Smooth muscle cell (in vitro differentiated cells): ENCODE measurements at regions not wholly inside any gene's neighbourhood (a gene's known extent, or its start where the extent isn't known, plus 50 kb on each side); places are given as distances from the start of the nearest gene placed in this dataset.

ENCODE experiments used
- DNase-seq: peaks from one replicate; lab custom pipeline; 2025; ENCODE audit not compliant: unreplicated experiment; lab: John Stamatoyannopoulos, UW
- H2AFZ ChIP-seq: fragments of 200-600 bp; sonication (generic); 2 replicates; pipeline ENCODE4 v1.6.0; 2016; ENCODE audit warnings: antibody characterized with exemption, low read depth, mild to moderate bottlenecking
- H3F3A ChIP-seq: fragments of 200-600 bp; sonication (generic); 2 replicates; pipeline ENCODE4 v1.6.0; 2017; ENCODE audit warnings: antibody characterized with exemption, low read depth
- H3K27ac ChIP-seq: fragments of 200-600 bp; sonication (generic); 2 replicates; pipeline ENCODE4 v1.5.1; 2016; ENCODE audit warnings: low read depth, mild to moderate bottlenecking
- H3K27me3 ChIP-seq: fragments of 200-600 bp; sonication (generic); 2 replicates; pipeline ENCODE4 v1.6.1; 2016; ENCODE audit warnings: low read depth, mild to moderate bottlenecking
- H3K36me3 ChIP-seq: fragments of 200-600 bp; sonication (generic); 2 replicates; pipeline ENCODE4 v1.5.1; 2016; ENCODE audit warnings: low read depth
- H3K4me1 ChIP-seq: fragments of 200-600 bp; sonication (generic); 2 replicates; pipeline ENCODE4 v1.5.1; 2016; ENCODE audit warnings: low read depth
- H3K4me2 ChIP-seq: fragments of 200-600 bp; sonication (generic); 2 replicates; pipeline ENCODE4 v1.6.0; 2016; ENCODE audit warnings: mild to moderate bottlenecking
- H3K4me3 ChIP-seq: fragments of 200-600 bp; sonication (generic); 2 replicates; pipeline ENCODE4 v1.5.1; 2016; ENCODE audit warnings: mild to moderate bottlenecking
- H3K79me2 ChIP-seq: fragments of 200-600 bp; sonication (generic); 2 replicates; pipeline ENCODE4 v1.6.0; 2016; ENCODE audit warnings: low read depth, mild to moderate bottlenecking
- H3K9ac ChIP-seq: fragments of 200-600 bp; sonication (generic); 2 replicates; pipeline ENCODE4 v1.6.0; 2016; ENCODE audit warnings: low read depth
- H3K9me3 ChIP-seq: fragments of 200-600 bp; sonication (generic); replicated peaks from 2 replicates; pipeline ENCODE4 v1.5.1; 2016; ENCODE audit warnings: low read depth
- H4K20me1 ChIP-seq: fragments of 200-600 bp; sonication (generic); 2 replicates; pipeline ENCODE4 v1.6.0; 2016; ENCODE audit warnings: low read depth
- CTCF ChIP-seq: fragments of 200-600 bp; sonication (generic); IDR thresholded peaks from 2 replicates; pipeline ENCODE4 v1.5.1; 2017; ENCODE audit warnings: borderline replicate concordance, mild to moderate bottlenecking, antibody characterized with exemption; ENCODE audit not compliant: insufficient read depth, poor library complexity, severe bottlenecking
- WGBS: methylation state at CpG from one replicate; pipeline ENCODE4 v1.1.7; 2016; ENCODE audit warnings: low lambda C conversion rate; 5-methylcytosine and 5-hydroxymethylcytosine counted together

DNA sequence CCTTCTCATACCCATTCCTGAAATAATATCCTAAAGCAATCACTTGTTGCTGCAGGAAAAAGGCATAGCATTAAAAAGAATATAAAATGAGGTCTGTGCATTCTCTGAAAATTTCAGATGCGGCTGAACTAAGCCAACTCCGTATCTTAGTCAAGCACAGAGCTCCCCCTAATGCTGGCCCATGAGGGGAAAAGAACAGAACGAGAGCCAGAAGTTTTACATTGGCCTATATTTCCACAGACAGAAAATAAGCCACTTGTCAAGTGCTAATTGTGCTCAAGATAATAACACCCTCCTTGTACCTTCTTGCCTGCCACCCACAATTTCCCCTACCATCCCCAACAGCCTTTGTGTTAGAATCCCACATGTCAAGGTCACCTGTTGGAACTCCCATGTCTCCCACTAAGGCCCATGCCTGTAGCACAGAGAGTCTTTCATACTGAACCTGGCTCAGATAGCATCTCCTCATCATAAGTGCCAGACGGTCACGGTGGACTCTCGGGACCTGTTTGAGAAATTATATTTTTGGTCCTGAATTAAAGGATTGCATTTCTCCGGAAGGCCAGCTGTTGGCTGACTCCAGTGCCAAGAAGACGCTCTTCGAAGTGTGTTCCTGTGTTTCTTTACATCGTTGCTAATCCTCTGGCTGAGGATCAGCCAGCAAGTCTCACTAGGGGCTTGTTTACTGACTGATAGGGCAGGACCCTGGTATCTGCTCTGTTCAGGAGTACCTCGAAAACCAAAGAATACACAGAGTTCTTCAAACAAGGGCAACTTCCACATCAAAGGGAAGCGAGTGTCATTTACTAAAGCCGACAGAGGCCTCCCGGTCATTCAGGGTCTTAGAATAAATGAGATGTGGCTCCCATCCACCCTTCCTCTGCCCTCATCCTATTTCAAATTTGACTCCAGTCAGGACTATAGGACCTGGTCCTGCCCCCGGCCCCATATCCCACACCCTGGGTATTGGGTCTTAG is 183.4 kb upstream of the FBXL4 start:
- Histone ChIP-seq H3K9me3 (no peaks in the 10 kb centered on the region), H3K4me1 (no peaks in the 10 kb centered on the region), H3K27me3 (no peaks in the 10 kb centered on the region), H3K4me2 (no peak overlapping the region), H3K27ac (no peak overlapping the region), H3K36me3 (no peaks in the 10 kb centered on the region), H3F3A (no peaks in the 10 kb centered on the region), H4K20me1 (no peaks in the 10 kb centered on the region), H3K4me3 (no peak overlapping the region), H3K79me2 (no peaks in the 10 kb centered on the region), H3K9ac (no peak overlapping the region), H2AFZ (no peak overlapping the region)
- TF ChIP-seq CTCF: no peak
- 81% methylated on average over 15 of the region's 15 CpGs for WGBS
- no peak for DNase-seq

GRCh38 chr6:99129835-99130234 is 182.1 kb upstream of the FBXL4 start:
- DNase-seq: no peak
- no peaks in the 10 kb centered on the region for H3K27me3 ChIP-seq
- WGBS: 96% methylated on average over 2 of the region's 2 CpGs
- no peak overlapping the region for H3K4me2 ChIP-seq
- H3K9ac ChIP-seq: no peak overlapping the region
- TF ChIP-seq CTCF: no peak
- H3K79me2 ChIP-seq: no peaks in the 10 kb centered on the region
- no peak overlapping the region for H3K4me3 ChIP-seq
- H4K20me1 ChIP-seq: no peaks in the 10 kb centered on the region
- H3K27ac ChIP-seq: no peak overlapping the region
- no peaks in the 10 kb centered on the region for H3K4me1 ChIP-seq
- H2AFZ ChIP-seq: no peak overlapping the region
- no peaks in the 10 kb centered on the region for H3F3A ChIP-seq
- no peaks in the 10 kb centered on the region for H3K9me3 ChIP-seq
- no peaks in the 10 kb centered on the region for H3K36me3 ChIP-seq

- Histone ChIP-seq H4K20me1 (no peaks in the 10 kb centered on the region), H3K4me3 (no peak overlapping the region), H3K9me3 (no peaks in the 10 kb centered on the region), H3K4me2 (no peak overlapping the region), H2AFZ (no peak overlapping the region), H3K79me2 (no peaks in the 10 kb centered on the region), H3K27me3 (peaks cover 14% of the 10 kb centered on the region), H3K27ac (no peak overlapping the region), H3K4me1 (no peaks in the 10 kb centered on the region), H3F3A (no peaks in the 10 kb centered on the region), H3K36me3 (no peaks in the 10 kb centered on the region), H3K9ac (no peak overlapping the region)
- TF ChIP-seq CTCF: no peak
- 41% methylated on average over 3 of the region's 3 CpGs for WGBS
- no peak for DNase-seq
Measured at GRCh38 chr6:99121748-99122147, 174.0 kb upstream of the FBXL4 start.
